Activated CD4-positive, alpha-beta T cell treated with anti-CD3 and anti-CD28 coated beads for 36 hours (primary cell): ENCODE measurements at regions not wholly inside any gene's neighbourhood (a gene's known extent, or its start where the extent isn't known, plus 50 kb on each side); places are given as distances from the start of the nearest gene placed in this dataset.
A peak's percentile ranks its signal among the peaks of the same experiment; 100 is the strongest.

Experiments
- ATAC-seq: fragments of 200-7000 bp; cut with Tn5 transposase; one replicate; pipeline ENCODE4 v1.10.0; 2021; ENCODE audit warnings: mild to moderate bottlenecking, moderate library complexity
- CTCF ChIA-PET: fragments of 350-600 bp; sonication (Branson Sonifier 250); formaldehyde crosslinking; loops from one replicate; lab custom pipeline; 2021; ENCODE audit warnings: antibody characterized with exemption; lab: Charles Lee
- POLR2A ChIA-PET: fragments of 350-600 bp; sonication (Branson Sonifier 250); formaldehyde crosslinking; loops from one replicate; lab custom pipeline; 2021; ENCODE audit warnings: antibody characterized with exemption, inconsistent platforms; lab: Charles Lee
- DNase-seq: peaks from one replicate; pipeline ENCODE4 v3.0.0-alpha.2; 2020
- H3K27ac Mint-ChIP-seq: one replicate; pipeline ENCODE4 v1.8.0; 2021; ENCODE audit warnings: mixed read lengths
- H3K27me3 Mint-ChIP-seq: one replicate; pipeline ENCODE4 v1.8.0; 2021; ENCODE audit warnings: mixed read lengths
- H3K36me3 Mint-ChIP-seq: one replicate; pipeline ENCODE4 v1.8.0; 2021; ENCODE audit warnings: low read depth, mixed read lengths
- H3K4me1 Mint-ChIP-seq: one replicate; pipeline ENCODE4 v1.8.0; 2021; ENCODE audit warnings: mixed read lengths
- H3K4me3 Mint-ChIP-seq: one replicate; pipeline ENCODE4 v1.8.0; 2021; ENCODE audit warnings: mild to moderate bottlenecking, moderate library complexity, mixed read lengths
- H3K9me3 Mint-ChIP-seq: one replicate; pipeline ENCODE4 v1.8.0; 2021; ENCODE audit warnings: low read depth, mixed read lengths
- intact Hi-C, 2 experiments: fragments of 100-400 bp; cut with DNase I in 1 of 2; cut with micrococcal nuclease in 1 of 2; formaldehyde crosslinking; loops; one replicate each; pipeline versions ENCODE4 v1.14.2 to v1.15.1; 2022 to 2024; cut with DNase I, micrococcal nuclease

DNA sequence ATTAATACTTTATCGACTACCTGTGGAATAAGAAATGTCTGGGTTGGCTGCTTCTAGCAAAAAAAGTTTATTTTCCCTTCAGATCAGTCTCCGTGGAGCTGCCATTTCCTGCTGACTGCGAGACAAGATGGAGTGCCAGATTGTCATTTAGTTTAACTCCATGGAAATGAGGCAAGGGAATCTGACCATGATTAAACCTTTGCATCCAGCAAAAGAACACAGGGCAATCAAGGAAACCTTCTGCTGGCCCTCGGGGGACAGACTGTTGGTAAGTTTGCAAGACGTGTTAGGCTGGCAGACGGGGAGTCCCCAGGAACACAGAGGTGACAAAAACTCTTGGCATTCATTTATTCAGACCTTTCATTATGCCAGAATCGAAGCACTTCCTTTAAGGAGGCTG, 52.2 kb upstream of the SPACA1 start:
- peaks cover 8% of the 10 kb centered on the region for H3K27me3 Mint-ChIP-seq
- ATAC-seq (no peak), DNase-seq (no peak)
- ChIA-PET CTCF (interaction anchor here (1.6 kb wide), 1 partner anchor 10 kb away, joined by 4 read pairs; no protein-coding TSS in a partner anchor), POLR2A (no interaction called here)
- H3K4me1 Mint-ChIP-seq = no peaks in the 10 kb centered on the region
- H3K27ac Mint-ChIP-seq = no peak overlapping the region
- intact Hi-C loops = no loop called here
- H3K36me3 Mint-ChIP-seq = no peaks in the 10 kb centered on the region
- H3K4me3 Mint-ChIP-seq = no peak overlapping the region
- H3K9me3 Mint-ChIP-seq = no peaks in the 10 kb centered on the region

DNA sequence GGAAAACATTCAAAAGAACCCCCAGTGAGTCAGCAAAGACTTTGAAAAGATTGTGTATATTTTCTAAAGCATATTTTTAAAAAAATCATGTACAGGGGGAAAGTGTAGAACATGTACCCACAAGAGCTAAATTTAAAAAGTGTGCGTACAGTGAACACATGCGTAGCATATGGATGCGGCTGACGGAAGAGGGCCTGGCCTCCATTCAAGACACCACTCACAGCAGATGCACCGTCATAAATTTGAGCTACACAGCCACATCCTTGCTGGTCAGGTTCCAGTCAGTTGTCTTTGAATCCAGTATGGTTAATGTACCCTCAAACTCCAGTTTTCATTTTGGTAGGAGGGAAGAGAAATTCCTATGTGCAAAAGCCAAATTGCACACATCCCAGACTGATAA, 54.3 kb upstream of the SPACA1 start:
- POLR2A ChIA-PET = no interaction called here
- H3K27me3 Mint-ChIP-seq = peaks cover 4% of the 10 kb centered on the region
- CTCF ChIA-PET = no interaction called here
- H3K36me3 Mint-ChIP-seq = no peaks in the 10 kb centered on the region
- ATAC-seq = no peak
- H3K4me3 Mint-ChIP-seq = no peak overlapping the region
- H3K9me3 Mint-ChIP-seq = no peaks in the 10 kb centered on the region
- H3K4me1 Mint-ChIP-seq = no peaks in the 10 kb centered on the region
- DNase-seq = no peak
- intact Hi-C loops = no loop called here
- H3K27ac Mint-ChIP-seq = no peak overlapping the region

DNA sequence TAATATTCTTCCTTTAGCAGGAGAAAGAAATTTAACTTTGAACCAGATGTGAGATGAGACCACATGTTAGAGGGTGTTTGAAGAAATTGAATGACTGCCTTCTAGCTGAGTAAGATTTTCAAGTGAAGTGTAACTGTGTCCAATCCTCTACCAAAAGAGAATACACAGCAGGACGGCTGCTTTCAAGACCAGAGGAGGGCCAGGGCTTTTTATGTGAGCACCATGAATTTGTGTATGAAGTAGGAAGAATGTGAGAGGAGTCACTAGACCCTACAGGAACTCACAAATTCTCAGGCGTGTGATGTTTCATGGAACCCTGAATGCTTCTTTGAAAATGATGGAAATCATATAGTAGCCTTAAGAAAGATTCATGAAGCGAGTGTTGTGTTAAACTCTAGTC, 56.8 kb upstream of the SPACA1 start:
- Mint-ChIP-seq H3K36me3 (no peaks in the 10 kb centered on the region), H3K27me3 (peaks cover 1% of the 10 kb centered on the region), H3K4me3 (no peak overlapping the region), H3K9me3 (no peaks in the 10 kb centered on the region), H3K27ac (no peak overlapping the region), H3K4me1 (no peaks in the 10 kb centered on the region)
- ChIA-PET CTCF (no interaction called here), POLR2A (no interaction called here)
- no peak for DNase-seq
- ATAC-seq = no peak
- intact Hi-C loops = no loop called here

DNA sequence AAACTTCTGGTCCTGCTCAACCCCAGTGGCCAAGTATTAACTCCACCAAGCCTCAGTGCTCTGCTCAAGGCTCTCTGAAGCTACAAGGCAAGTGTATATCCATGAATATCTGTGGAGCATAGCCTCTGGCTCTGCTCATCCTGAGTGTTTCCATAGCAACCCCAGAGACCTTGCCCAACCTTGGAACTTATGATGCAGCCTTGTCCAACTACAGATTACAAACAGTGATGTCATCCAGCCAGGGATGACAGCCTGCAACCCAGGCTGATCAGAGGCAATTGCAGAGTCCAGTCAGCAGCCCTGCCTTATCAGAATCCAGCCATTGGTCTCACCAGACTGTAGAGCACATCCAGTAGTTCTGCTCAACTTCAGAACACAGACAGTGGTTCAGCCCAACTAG, 65.5 kb upstream of the SPACA1 start:
- Mint-ChIP-seq H3K9me3 (no peaks in the 10 kb centered on the region), H3K4me3 (no peak overlapping the region), H3K27ac (no peak overlapping the region), H3K4me1 (no peaks in the 10 kb centered on the region), H3K27me3 (peaks cover 23% of the 10 kb centered on the region), H3K36me3 (no peaks in the 10 kb centered on the region)
- ATAC-seq (no peak), DNase-seq (no peak)
- ChIA-PET POLR2A (no interaction called here), CTCF (no interaction called here)
- intact Hi-C loops = no loop called here

DNA sequence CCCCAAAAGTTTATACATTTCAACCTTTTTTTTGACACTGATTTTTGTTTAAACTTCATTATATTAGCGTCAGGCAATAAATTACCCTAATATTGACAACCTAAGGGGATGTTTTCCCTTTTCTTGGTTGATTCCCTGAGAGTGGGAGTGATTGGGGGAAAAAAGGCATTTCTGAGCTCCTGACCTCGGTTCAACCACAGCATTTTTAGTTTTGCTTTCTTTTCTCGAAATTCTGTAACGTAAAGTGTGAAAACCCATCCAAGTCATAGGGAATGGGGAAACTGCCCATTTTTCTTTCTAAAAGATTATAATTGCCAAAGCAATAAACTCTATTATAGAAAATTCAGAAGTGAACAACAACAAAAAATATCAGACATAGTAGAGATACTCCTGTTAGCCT, 67.9 kb upstream of the SPACA1 start:
- Mint-ChIP-seq H3K27ac (no peak overlapping the region), H3K36me3 (no peaks in the 10 kb centered on the region), H3K27me3 (peaks cover 26% of the 10 kb centered on the region), H3K9me3 (no peaks in the 10 kb centered on the region), H3K4me1 (no peaks in the 10 kb centered on the region), H3K4me3 (no peak overlapping the region)
- DNase-seq (no peak), ATAC-seq (no peak)
- POLR2A ChIA-PET = no interaction called here
- CTCF ChIA-PET = interaction anchor here (0.5 kb wide), 1 partner anchor 173 kb away, joined by 3 read pairs; no protein-coding TSS in a partner anchor
- intact Hi-C loops = no loop called here

DNA sequence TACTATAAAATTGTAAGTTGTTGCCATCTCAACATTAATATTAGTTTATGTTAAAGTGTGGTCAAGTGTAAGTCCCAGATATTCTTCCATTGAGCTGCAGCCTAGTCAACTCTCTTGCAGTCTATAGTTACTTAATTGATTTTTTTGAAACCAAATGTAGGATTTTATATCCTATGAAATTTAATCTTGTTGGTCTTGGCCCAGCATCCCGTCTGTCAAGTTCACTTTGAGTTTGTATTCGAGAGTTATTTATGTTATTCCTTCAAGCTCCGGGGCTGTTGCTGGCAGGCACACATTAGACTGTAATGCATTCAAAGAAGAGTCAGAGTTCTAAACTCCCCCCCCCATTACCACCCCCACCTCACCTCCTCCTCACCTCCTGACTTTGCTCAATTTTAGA, 71.0 kb upstream of the SPACA1 start:
- Mint-ChIP-seq H3K4me1 (no peaks in the 10 kb centered on the region), H3K36me3 (no peaks in the 10 kb centered on the region), H3K4me3 (no peak overlapping the region), H3K27ac (no peak overlapping the region), H3K9me3 (no peaks in the 10 kb centered on the region), H3K27me3 (peaks cover 25% of the 10 kb centered on the region)
- intact Hi-C loops = no loop called here
- no peak for ATAC-seq
- ChIA-PET CTCF (no interaction called here), POLR2A (no interaction called here)
- no peak for DNase-seq

DNA sequence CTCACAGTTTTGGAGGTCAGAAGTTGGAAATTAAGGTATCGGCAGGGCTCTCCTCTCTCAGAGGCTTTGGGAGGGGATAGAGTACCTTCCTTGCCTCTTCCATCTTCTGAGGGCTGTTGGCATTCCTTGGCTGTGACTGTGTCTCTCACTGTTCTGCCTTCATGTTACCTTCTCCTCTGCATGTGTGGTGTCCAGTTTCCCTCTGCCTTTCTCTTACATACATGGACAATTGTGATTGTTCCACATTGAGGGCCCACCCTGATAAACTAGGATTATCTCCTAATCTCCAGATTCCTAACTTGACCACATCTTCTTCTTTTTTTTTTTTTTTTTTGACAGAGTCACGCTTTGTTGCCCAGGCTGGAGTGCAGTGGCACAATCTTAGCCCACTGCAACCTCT, 72.1 kb upstream of the SPACA1 start:
- no peak overlapping the region for H3K27ac Mint-ChIP-seq
- ChIA-PET CTCF (no interaction called here), POLR2A (no interaction called here)
- ATAC-seq (no peak), DNase-seq (no peak)
- H3K4me1 Mint-ChIP-seq = no peaks in the 10 kb centered on the region
- peaks cover 20% of the 10 kb centered on the region for H3K27me3 Mint-ChIP-seq
- no peaks in the 10 kb centered on the region for H3K9me3 Mint-ChIP-seq
- intact Hi-C loops = no loop called here
- H3K4me3 Mint-ChIP-seq = no peak overlapping the region
- H3K36me3 Mint-ChIP-seq = no peaks in the 10 kb centered on the region

DNA sequence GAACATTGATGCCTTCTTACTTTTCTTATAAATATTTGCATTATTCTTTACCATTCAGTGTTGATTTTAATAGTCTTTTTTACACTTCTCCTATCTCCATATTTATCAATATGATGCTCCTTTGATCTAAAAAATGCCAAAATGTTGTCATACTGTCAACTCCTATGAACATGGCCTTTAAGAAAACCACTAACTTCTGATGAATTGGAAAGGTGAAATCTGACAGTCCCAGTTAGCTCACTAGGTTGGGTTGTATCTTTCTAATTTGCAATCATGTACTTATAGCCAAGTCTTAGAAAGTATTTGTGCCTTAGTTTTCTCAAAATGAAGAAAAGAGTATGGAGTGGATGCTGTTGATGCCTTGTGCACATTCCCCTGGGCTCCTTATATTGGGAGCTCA, 75.4 kb upstream of the SPACA1 start:
- intact Hi-C loops = no loop called here
- Mint-ChIP-seq H3K4me3 (no peak overlapping the region), H3K4me1 (no peaks in the 10 kb centered on the region), H3K27ac (no peak overlapping the region), H3K9me3 (no peaks in the 10 kb centered on the region), H3K36me3 (no peaks in the 10 kb centered on the region), H3K27me3 (peaks cover 6% of the 10 kb centered on the region)
- DNase-seq = no peak
- CTCF ChIA-PET = no interaction called here
- POLR2A ChIA-PET = no interaction called here
- ATAC-seq = no peak

DNA sequence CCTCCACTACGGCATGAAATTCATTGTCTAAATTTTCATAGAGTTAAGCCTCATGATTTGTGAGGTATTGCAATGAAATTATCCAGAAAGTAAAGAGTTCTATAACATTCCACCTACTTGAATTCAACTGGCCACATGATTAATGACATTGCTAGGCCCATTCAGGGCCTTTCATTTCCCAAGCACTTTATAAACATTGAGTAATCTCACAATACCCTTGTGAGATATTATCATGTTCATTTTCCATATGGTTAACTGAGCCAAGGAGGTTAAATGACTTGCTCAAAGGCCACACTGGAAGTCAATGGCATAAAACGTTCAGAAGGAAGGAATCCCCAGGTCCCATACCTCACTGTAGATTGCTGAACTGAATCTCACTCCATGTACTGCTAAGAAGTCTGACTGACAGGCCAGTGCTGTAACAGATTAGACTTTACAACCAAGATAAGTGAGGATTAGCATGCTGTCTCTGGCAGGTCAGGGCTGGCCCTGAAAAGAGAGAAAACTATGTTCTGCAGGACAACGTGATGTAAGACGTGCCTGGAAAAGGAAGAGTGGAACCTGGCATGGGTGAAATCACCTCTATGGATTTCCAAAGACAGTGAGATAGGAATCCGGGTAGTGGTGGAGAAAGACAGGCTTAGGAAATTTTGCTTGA, 75.9 kb upstream of the SPACA1 start:
- CTCF ChIA-PET = interaction anchor here (0.7 kb wide), 1 partner anchor 711 kb away, joined by 3 read pairs; no protein-coding TSS in a partner anchor
- ATAC-seq = no peak
- intact Hi-C loops = no loop called here
- DNase-seq = no peak
- Mint-ChIP-seq H3K27ac (no peak overlapping the region), H3K9me3 (no peaks in the 10 kb centered on the region), H3K27me3 (peaks cover 6% of the 10 kb centered on the region), H3K4me3 (no peak overlapping the region), H3K4me1 (no peaks in the 10 kb centered on the region), H3K36me3 (no peaks in the 10 kb centered on the region)
- POLR2A ChIA-PET = no interaction called here

DNA sequence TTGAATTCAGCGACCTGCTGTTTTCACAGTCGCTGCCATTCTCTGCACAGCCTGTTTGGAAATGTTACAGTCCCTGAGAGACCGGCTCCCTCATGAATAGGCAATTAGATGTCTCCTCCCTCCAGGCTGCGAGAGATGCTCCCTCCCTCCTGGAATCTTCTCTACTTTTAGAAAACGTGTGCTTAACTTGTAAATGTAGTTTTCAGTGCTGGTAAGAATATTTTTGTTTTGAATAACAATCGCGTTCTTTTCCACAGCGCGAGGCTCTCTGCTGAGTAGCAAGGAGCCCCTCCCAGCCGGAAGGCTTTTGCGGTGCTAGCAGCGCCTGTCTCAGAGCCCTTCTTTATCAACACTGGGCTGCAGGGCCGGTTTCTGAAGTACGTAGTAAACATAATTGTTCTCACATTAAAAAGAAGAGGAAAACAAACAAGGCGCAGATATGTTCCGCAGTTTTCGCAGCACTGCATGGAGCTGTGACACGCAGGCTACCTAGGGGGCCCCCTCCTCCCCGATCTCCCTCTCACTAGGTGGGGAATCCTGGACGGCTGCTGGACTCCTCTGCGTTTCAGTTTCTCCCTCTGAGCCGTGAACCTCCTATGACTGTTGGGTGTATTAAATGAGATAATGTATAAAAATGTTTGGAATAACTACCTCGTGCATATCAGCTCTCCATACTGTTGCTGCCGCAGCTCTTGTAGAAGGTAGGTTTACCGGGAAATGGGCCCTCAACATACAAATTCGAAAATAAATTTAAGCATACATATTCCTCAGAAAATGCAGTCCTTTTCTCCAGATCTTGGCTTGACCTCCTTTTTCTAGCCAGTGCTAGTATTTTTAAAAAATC, 79.0 kb upstream of the SPACA1 start:
- Mint-ChIP-seq H3K9me3 (no peaks in the 10 kb centered on the region), H3K27me3 (peaks cover 16% of the 10 kb centered on the region), H3K27ac (no peak overlapping the region), H3K36me3 (no peaks in the 10 kb centered on the region), H3K4me1 (no peaks in the 10 kb centered on the region), H3K4me3 (no peak overlapping the region)
- ChIA-PET CTCF (interaction anchor here (1.5 kb wide), 1 partner anchor 19 kb away, joined by 5 read pairs; no protein-coding TSS in a partner anchor), POLR2A (no interaction called here)
- peak; percentile 25 for DNase-seq
- no peak for ATAC-seq
- intact Hi-C loops = no loop called here

DNA sequence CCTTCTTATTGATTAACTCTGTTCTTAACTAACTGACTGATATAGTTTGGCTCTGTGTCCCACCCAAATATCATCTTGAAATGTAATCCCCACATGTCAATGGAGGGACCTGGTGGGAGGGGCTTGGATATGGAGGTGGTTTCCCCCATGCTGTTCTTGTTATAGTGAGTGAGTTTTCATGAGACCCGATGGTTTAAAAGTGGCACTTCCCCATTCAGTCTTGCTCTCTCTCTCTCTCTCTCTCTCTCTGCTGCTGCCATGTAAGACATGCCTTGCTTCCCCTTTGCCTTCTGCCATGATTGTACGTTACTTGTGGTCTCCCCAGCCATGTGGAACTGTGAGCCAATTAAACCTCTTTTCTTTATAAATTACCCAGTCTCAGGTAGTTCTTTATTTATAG, 81.8 kb upstream of the SPACA1 start:
- no peaks in the 10 kb centered on the region for H3K36me3 Mint-ChIP-seq
- H3K27me3 Mint-ChIP-seq = peaks cover 18% of the 10 kb centered on the region
- intact Hi-C loops = no loop called here
- H3K4me3 Mint-ChIP-seq = no peak overlapping the region
- ChIA-PET CTCF (no interaction called here), POLR2A (no interaction called here)
- H3K9me3 Mint-ChIP-seq = no peaks in the 10 kb centered on the region
- no peak for ATAC-seq
- no peaks in the 10 kb centered on the region for H3K4me1 Mint-ChIP-seq
- no peak overlapping the region for H3K27ac Mint-ChIP-seq
- no peak for DNase-seq

DNA sequence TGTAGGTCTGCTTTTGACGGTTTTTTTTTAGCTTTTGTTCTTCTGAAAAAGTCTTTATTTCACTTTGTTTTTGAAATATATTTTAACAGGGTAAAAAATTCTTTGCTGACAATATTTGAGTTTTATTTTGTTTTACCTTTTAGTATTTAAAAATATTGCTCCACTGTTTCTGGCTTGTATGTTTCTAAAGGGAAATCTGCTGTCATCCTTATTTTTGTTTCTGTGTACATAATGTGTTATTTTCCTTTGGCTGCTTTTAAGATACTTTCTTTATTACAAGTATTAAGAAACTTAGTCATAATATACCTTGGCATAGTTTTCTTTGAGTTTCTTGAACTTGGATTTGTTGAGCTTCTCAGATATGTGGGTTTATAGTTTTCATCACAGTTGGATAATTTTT, 88.6 kb upstream of the SPACA1 start:
- ATAC-seq = no peak
- Mint-ChIP-seq H3K36me3 (no peaks in the 10 kb centered on the region), H3K27me3 (peaks cover 11% of the 10 kb centered on the region), H3K4me1 (no peaks in the 10 kb centered on the region), H3K4me3 (no peak overlapping the region), H3K9me3 (no peaks in the 10 kb centered on the region), H3K27ac (no peak overlapping the region)
- DNase-seq = no peak
- CTCF ChIA-PET = no interaction called here
- POLR2A ChIA-PET = no interaction called here
- intact Hi-C loops = no loop called here
